GM18867 (cell line): ENCODE measurements at regions not wholly inside any gene's neighbourhood (a gene's known extent, or its start where the extent isn't known, plus 50 kb on each side); places are given as distances from the start of the nearest gene placed in this dataset.

ENCODE experiments used
- ATAC-seq: cut with Tn5 transposase; IDR thresholded peaks from one replicate; pipeline ENCODE4 v1.9.1; 2021; ENCODE audit warnings: mild to moderate bottlenecking, moderate library complexity; ENCODE audit not compliant: unreplicated experiment

DNA sequence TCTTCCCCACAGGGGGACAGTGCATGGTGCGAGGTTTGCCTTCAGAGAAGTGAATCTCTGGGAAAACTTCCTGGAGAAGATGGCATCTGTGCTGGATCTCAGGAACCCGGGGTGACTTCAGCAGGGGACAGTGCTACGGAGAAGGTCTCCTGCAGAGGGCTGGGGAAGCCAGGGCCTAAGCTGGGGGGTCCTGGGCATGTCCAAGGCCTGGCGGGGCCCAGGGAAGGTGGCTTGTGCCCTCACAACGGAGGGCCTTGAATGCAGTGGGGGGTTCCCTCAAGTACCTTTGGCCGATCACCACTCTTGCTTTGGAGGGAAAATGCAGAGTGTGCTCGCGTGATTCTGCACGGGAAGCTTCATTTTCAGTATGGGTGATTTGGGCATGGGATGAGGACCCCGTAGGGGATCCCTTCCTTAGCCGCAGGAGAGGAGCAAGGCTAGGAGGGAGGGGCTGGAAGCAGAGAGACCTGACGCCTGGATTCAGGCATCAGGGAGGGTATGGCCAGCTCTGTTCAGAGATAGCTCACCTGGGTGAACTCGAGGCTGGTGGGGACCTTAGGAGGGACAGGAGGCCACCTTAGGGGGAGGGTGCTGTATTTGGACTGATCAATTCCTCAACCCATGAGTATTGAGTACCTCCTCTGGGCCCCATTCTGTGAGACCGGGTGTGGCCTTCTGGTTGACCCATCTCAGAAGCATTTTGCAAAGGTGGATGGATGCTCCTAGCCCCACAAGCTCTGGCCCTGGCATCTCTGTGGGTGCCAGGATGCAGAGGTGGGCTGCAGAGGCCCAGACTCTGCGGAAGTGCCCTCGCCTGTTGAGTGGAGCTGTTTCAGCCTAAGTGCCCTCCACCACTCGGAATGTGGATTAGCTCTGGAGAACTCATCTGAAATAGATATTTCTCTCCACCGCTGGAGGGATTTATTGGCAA lies 529.4 kb downstream of the TBC1D22A start:
- no peak for ATAC-seq

DNA sequence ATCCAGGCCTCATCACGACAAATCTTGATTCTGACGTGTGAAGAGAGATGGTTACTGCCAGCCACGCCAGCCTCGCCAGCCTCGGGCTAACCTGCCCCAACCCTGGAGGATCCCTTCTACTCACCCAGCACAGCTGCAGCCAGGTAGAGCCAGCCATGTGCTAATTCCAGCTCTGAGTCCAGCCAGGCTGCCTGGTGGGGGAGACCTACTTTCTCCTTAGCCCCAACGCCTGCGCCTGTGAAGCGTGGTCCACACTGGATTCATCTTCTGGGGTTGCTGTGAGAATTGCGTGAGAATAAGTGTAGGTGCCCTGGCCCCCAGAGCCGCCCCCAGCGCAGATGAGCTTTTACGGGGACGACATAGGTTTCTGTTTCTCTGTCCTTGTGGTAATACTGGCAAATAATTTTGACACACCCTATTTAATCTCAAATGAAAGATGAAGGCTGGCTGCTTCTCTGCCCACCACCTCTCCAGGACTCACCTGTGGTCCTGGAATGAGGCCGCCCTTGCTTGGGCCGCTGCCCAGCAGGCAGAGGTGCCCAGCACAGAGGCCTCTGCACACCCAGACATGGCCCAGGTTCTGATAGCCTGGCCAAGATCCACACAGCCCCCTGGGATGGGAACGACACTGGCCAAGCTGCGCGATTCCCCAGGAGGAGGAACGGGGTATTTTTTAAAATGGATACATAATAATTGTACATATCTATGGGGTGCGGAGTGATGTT lies 528.4 kb downstream of the TBC1D22A start:
- ATAC-seq: no peak

DNA sequence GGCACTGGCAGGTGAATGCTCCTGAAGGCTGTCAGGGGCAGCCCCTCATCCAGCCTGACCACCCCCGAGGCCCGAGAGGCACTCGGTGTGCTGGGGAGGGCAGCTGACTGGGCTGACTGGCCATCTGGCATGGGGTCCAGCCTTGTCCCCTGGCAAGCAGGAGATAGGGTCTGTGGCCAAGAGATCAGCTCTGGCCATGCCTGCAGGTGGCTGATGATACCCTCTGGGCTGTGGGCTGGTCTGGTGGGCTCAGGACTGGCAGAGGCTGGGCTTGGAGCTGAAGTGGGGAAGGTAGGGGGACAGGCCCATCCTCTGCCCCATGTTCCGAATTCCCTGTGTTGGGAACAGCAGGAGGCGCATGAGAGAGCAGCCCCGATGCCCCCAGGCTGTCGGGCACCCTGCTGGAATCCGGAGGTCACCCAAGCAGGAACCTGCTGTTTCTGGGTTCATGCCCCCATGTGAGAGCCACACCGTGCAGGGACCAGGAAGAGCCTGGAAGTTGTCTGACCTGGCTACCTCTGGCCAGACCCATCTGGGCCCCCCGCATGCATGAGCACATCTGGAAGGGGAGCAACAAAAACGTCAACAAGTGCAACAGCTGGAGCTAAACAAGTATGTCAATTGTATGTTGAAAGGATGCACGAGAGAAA lies 527.0 kb downstream of the TBC1D22A start:
- no peak for ATAC-seq

DNA sequence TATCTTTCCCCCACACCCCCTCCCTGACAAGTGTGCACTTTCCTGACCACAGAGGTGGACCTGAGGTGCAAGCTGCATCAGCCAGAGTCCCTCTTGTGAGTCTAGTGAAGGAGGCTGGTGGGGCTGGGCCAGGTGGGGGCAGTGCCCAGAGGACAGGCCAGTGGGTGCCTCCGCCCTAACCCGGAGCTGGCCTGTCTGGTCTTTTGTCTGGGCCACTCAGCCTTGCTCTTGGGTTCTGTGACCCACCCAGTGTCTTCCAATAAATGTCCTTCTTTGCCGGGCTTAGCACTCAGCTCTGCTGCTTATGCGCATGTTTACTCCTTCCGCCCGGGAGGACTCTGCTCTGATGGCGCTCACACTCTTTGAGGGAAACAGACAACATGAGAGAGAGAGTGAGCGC lies 526.2 kb downstream of the TBC1D22A start:
- no peak for ATAC-seq

DNA sequence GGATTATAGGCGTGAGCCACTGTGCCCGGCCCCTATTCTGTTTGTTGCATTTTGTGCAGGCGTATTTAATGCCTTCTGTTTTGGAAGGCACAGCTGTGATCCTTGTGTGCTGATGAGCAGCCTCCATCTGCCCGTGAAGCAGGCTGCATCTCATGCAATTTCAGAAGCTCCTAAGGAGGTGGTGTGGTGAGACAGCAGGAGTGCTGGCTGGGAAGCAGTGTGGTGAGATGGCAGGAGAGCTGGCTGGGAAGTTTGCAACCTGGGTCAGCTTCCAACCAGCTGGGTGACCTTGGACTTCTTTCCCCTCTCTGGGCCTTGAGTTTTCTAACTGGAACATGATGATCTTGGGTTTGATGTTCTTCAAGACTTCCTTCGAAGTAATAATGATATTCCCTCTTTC lies 525.1 kb downstream of the TBC1D22A start:
- no peak for ATAC-seq

DNA sequence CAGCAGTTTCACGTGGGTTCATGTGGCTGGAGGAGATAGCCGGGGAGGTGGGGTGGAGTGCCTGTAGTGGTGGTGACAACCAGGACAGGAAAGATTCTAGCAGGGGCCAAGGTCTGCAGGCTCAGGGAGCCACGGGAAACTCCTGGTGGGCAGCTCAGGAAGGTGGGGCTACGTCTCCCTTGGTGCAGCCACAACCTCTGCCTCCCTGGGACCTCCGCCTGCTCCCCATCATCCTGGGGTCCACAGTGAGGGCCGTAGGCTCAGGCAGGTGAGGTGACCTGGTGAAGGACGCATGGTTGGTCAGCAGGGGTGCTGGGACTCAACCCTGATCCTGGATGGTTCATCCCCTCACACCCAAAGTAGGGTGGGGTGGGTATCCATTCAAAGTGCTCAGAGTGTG lies 524.1 kb downstream of the TBC1D22A start:
- ATAC-seq: no peak

DNA sequence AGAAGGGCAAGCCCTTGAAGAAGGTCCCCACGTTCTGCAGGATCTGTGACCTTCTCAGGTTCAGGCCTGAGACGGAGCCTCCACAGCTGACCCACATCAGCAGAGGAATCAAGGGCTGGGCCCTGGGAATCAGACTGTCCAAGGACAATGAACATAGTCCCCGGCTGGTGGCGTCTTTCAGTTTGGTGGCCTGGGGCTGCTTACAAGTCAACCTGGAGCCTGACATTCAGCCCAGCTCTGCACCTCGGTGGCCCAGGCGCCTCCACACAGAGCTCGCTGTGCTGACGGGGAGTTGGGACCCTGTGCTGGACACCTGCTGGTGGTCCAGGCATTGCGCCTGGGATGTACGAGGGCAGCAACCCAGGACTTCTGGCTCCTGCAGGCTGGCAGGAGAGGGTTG lies 523.5 kb downstream of the TBC1D22A start:
- ATAC-seq: no peak

DNA sequence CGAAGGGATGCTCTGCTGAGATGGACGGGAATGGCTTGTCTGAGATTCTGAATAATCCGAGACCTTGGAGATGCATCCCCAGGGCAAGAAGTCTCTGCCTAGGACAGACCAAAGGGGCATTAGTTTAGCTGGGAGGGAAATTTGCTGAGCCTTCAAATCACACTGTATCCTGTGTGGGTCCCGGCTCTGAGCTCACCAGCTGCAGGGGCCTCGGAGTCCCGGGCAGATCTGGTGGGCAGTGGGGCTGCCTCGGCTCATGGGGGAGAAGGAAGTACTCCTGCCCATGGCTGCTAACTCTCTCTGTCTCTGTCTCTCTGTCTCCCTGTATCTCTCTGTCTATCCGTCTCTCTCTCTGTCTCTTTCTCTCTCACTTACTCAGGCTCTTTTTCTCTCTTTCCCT lies 522.4 kb downstream of the TBC1D22A start:
- no peak for ATAC-seq

DNA sequence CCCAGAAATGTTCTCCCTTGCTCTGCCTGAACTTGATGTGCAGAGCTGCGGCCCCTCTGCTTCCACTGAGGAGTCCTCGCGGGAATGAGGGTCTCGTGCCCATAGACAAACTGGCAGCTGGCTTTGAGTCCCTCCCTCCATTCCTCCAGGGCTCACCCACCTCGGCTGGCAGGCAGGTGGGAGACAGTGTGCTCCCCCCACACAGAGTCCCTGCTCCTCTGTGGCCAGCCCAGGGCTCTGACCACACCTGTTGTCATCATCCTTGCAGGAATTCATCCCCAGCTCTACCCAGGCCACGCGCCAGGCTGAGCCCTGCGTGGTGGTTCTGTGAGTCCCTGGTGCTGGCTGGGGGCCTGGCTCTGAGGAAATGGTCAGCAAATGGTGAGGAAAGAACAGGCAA lies 521.9 kb downstream of the TBC1D22A start:
- no peak for ATAC-seq

DNA sequence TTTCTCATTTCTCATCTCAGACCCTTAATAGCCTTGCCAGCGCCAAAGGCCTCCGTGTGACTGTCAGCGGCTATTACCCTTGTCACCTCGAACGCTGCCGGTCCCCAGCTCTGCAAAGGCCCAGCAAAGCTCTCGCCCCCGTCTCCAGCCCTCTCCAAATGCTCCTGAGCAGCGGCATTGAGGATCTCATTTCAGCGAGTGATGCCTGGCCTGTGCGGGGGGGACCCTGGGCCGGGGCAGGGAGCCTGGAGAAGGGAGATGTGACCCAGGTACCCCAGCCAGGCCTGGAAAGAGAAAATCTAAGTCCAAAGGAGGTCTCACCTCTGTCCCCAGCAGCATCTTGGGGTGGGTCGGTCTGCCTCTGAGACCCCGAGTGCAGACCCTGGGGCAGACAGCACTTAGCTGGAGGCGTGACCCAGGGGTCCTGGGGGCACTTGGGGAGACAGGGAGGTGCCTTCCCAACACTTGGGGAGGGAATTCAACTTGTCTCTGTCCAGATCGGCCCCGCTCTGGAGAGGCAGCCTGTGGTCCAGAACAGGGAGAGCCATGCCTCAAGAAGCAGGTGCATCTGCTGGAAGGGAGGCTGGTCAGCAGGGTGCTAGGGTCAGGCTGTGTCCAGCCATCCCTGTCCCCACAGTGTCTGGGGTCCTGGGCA lies 521.3 kb downstream of the TBC1D22A start:
- no peak for ATAC-seq

DNA sequence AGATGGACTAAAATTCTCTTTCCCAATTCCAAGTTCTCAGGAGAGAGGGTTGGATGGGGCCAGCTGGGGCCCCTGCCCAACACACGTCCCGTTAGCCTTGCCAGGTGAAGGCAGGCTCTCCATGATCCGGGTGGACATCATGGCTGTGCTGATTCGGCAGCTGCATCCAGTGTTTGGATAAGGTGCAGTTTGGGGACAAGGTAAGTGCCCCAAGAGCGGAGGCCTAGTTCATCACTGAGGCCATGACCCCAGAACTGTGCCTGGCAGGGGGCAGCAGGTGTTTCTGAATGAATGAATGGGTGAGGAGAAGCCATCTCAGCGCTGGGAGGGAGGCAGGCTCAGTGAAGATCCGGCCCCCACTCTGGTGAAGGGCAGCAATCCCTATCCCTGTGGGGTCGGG lies 520.4 kb downstream of the TBC1D22A start:
- no peak for ATAC-seq

DNA sequence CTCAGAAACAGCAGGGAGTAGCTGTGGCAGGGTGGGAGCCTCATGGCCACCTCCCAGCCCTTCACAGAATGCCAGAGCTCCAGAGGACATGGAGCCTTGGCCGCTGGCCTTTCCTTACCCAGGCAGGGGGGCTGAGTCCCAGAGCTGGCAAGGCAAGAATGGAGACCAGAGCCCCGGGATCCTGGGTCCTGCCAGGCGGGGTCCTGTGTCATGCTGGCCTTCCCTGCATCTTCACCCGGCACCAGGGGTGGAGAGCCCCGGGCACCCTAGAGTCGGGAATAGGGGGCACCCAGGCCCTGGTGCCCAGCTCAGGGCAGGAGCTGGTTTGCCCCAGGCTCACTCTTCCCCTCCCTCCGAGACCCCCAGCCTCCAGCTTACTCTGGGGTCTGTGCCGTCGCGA lies 519.9 kb downstream of the TBC1D22A start:
- ATAC-seq: no peak

DNA sequence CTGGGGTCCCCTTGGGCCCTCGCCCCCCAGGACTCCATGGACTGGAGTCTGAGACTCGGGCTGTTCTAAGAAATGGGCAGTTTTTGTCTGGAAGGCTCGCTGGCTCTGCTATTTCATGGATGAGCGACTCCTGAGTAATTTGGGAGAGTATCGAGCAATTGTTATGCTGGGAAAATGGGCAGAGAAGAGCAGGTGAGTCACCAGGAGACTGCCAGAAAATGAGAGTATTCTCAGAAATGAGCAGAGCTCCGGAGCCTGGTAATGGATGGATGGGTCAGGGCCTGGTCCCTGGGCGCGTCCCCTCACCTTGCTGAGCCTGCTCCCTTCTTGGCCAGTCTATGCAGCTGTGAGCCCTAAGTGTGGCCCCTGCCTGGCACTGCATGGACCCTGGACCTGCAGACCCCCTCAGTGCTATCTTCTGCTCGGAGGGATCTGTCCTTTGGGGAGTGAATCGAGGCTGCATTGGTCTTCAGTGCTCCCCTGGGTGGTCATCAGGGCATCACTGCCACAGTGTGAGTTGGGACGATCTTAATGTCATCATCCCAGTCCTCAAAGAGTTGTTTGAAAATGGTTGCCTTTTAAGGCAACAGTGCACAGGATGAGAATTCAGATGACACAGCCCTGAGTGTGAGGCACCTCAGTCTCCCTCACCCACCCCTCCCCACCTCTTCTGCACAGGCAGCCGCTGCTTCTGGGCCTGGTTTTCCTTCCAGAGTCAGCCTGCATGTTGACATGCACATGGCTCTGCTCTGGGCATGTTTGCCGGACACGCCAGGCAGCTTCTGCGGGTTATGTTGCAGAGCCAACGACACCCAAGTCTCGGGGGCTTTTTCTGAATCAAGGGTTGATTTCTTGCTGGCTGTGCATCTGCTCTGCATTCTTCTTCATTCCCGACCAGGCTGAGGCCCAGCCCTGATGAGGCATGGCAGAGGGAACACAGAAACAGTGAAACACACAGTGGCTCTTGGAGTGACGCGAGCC lies 519.0 kb downstream of the TBC1D22A start:
- ATAC-seq: no peak

DNA sequence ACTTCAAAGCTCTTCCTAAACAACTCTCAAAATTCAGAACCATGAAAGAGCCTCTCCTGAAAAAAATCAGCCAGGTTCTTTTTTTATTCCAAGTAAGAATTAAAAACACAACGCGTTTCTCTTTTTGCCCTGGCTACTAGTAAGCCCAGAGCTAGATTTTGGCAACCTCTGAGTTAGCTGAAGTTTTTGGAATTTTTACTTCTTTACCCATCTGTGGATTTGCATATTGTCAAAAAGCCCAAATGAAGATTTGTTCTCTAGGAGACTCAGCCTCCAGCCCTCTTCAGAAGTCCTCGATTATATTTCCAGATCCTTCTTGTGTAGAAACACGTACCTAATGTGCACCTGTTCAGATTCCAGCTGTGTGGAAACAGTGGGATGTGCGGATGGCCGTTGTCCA lies 517.9 kb downstream of the TBC1D22A start:
- ATAC-seq: no peak

DNA sequence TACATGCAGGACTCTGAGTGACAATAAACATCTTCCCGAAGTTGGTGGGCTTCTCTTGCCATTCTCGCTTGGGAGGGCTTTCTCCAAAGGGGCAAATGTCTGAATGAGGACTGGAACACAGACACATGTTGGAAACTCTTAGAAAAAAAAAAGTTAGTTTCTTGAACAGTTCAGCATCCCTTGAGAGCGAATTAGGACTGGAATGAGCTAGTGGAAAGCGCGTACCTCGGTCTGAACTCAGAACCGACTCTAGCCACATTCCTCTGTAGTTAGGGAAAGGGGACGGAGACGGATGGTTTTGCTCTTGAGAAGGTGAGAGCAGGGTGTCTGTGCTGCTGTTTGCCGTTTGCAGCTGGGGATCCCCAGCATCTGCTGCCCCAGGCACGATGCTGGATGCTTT lies 517.3 kb downstream of the TBC1D22A start:
- no peak for ATAC-seq

DNA sequence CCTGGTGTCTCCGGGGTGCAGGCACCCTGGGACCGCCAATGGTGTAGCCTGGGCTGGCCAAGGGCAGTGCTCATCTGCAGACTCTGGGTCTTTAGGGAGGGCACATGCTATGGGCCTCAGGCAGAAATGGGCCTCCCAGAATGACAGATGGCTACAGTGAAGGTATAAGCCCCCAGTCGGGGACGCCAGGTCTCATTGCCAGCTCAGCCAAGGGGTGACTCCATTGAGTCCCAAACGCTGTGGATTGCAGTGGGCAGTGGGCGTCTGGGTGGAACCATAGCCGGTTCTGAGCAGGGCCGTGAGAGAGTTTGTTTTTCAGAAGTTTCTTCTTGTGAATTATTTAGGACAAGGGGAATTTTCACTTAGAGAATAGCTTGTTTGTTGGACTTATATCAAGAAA lies 516.9 kb downstream of the TBC1D22A start:
- ATAC-seq: no peak

DNA sequence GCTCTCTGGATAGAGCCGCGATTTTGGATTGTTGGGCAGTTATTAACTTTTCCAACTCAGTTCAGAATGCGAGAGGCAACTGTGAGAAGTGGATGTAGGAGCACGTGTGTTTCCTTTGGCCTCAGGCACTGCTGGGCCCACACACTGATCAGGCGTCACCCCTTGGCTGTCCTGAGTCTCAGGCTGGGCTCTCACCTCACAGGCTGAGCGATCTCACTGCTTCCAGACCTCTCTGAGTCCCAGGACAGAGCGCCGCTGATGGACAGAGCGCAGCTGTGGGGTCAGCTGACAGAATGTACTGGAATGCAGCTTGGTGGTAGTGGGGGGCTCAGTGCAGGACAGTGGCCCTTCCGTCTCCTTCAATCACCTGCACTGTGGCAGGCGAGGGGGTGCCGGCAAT lies 516.2 kb downstream of the TBC1D22A start:
- no peak for ATAC-seq

DNA sequence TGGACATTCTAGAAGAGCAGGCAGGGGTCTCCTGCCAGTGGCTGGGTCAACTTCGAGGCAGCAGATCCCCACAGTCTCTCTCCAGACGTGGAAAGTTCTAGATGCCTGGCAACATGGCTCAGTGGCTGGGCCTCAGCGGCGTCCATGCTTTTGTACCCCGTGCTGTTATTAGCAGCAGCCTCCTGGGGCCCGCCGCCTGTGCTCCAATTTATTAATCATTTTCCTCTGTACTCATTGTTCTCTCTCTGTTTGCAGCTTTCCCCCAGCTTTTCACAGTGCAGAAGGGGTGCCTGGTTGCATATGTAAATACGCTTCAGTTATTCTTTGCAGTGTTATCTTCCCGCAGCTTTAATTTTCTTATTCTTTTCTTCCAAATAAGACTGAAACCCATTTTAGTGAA lies 515.1 kb downstream of the TBC1D22A start:
- no peak for ATAC-seq

DNA sequence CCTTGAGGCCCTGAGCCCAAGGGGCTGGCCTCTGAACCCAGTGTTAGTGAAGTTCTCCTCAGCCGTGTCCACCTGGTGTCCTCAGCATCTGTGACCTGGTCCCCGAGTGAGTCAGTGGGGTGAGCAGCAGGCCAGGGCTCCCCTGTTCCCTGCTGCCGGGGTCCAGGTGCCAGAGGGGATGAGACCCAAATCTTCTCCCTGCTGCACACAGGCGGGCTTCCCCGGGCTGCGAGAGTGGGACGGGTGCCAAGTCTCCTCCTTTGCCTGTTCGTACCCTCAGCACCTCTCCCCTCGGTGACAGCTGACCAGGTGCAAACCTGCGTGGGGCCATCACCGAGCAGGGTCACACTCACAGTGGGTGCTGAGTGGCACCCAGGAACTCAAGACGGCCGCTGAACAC lies 514.5 kb downstream of the TBC1D22A start:
- ATAC-seq: no peak

DNA sequence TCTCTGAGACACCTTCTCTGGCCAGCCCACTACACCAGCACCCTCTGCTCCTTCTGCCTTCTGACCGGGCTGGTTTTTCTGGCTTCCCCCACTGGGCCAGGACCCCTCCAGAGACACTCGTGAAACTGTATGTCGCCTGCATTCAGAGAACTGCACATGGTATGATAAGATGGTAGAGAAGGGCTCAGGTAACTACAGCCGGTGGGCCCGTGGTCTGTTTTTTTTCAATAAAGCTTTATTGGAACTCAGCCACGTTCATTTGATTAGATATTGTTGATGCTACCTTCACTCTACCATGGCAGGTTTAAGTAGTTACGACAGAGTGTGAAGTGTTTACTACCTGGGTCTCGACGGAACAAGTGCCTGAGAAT lies 514.0 kb downstream of the TBC1D22A start:
- ATAC-seq: no peak
